ENCODE measurements at regions not wholly inside any gene's neighbourhood (a gene's known extent, or its start where the extent isn't known, plus 50 kb on each side); places are given as distances from the start of the nearest gene placed in this dataset.

DNA sequence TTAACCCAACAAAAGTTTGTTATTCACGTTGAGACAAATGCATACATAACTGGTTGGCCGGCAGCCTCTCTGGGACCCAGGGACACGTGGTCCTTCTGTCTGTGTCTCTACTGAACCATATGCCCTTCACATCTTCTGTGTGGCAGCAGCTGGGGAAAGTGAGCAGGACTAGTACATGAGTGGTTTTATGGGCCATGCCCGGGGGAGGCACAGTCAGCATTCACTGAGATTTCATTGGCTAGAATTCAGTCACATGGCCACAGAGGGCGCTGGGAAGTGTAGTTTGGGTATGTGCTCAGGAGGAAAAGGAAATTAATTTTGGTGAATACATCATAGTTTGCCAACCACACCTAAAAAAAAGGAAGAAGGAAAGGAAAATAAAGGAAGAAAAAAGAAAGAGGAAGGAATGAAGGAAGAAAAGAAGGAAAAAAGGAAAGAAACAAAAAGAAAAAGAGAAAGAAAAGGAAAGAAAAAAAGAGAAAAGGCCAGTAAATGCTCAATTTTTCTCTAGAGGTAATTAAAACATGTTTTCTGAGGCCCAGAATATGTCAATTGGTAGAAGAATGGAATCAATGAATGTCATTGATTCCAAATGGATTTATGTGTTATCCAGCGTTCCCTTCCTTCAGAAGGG, 55.9 kb upstream of the KIRREL3 start:
- Mint-ChIP-seq H3K27me3 (ENCODE audit: insufficient read depth, low read depth, poor library complexity) (peaks cover 11% of the 10 kb centered on the region), H3K9me3 (no peaks in the 10 kb centered on the region), H3K27ac (no peak overlapping the region), H3K36me3 (ENCODE audit: low read depth) (no peaks in the 10 kb centered on the region; the same call in 2 of the 3 replicates), H3K4me1 (peaks cover 25% of the 10 kb centered on the region), H3K4me3 (no peak overlapping the region)
- H3F3A ChIP-seq (replicated peaks; ENCODE audit: low read depth), result no peaks in the 10 kb centered on the region
- 0 out of 2 replicates have a peak, but pooled peaks cover 12% of the 10 kb centered on the region for H3K9me2 ChIP-seq (ENCODE audit: insufficient read depth)
- peaks cover 11% of the 10 kb centered on the region; the same call in 1 of the 2 replicates for H3K4me1 ChIP-seq (ENCODE audit: insufficient read depth)
- no peak overlapping the region for H3K4me3 ChIP-seq
- no peaks in the 10 kb centered on the region for H3K27me3 ChIP-seq (ENCODE audit: insufficient read depth)
- peak overlapping the region; percentile 9; the same call in 1 of the 2 replicates for H2AFZ ChIP-seq
- H3K79me2 ChIP-seq (replicated peaks; ENCODE audit: insufficient read depth), result no peaks in the 10 kb centered on the region
- H3K36me3 ChIP-seq (ENCODE audit: insufficient read depth), result no peaks in the 10 kb centered on the region
- TF ChIP-seq EZH2phosphoT487 (IDR thresholded peaks at IDR 0.05; ENCODE audit: unreplicated experiment), result no peak
- no peak for TF ChIP-seq POLR2AphosphoS5 (IDR thresholded peaks at IDR 0.05; ENCODE audit: low read depth)
- TF ChIP-seq, protein P1, sequence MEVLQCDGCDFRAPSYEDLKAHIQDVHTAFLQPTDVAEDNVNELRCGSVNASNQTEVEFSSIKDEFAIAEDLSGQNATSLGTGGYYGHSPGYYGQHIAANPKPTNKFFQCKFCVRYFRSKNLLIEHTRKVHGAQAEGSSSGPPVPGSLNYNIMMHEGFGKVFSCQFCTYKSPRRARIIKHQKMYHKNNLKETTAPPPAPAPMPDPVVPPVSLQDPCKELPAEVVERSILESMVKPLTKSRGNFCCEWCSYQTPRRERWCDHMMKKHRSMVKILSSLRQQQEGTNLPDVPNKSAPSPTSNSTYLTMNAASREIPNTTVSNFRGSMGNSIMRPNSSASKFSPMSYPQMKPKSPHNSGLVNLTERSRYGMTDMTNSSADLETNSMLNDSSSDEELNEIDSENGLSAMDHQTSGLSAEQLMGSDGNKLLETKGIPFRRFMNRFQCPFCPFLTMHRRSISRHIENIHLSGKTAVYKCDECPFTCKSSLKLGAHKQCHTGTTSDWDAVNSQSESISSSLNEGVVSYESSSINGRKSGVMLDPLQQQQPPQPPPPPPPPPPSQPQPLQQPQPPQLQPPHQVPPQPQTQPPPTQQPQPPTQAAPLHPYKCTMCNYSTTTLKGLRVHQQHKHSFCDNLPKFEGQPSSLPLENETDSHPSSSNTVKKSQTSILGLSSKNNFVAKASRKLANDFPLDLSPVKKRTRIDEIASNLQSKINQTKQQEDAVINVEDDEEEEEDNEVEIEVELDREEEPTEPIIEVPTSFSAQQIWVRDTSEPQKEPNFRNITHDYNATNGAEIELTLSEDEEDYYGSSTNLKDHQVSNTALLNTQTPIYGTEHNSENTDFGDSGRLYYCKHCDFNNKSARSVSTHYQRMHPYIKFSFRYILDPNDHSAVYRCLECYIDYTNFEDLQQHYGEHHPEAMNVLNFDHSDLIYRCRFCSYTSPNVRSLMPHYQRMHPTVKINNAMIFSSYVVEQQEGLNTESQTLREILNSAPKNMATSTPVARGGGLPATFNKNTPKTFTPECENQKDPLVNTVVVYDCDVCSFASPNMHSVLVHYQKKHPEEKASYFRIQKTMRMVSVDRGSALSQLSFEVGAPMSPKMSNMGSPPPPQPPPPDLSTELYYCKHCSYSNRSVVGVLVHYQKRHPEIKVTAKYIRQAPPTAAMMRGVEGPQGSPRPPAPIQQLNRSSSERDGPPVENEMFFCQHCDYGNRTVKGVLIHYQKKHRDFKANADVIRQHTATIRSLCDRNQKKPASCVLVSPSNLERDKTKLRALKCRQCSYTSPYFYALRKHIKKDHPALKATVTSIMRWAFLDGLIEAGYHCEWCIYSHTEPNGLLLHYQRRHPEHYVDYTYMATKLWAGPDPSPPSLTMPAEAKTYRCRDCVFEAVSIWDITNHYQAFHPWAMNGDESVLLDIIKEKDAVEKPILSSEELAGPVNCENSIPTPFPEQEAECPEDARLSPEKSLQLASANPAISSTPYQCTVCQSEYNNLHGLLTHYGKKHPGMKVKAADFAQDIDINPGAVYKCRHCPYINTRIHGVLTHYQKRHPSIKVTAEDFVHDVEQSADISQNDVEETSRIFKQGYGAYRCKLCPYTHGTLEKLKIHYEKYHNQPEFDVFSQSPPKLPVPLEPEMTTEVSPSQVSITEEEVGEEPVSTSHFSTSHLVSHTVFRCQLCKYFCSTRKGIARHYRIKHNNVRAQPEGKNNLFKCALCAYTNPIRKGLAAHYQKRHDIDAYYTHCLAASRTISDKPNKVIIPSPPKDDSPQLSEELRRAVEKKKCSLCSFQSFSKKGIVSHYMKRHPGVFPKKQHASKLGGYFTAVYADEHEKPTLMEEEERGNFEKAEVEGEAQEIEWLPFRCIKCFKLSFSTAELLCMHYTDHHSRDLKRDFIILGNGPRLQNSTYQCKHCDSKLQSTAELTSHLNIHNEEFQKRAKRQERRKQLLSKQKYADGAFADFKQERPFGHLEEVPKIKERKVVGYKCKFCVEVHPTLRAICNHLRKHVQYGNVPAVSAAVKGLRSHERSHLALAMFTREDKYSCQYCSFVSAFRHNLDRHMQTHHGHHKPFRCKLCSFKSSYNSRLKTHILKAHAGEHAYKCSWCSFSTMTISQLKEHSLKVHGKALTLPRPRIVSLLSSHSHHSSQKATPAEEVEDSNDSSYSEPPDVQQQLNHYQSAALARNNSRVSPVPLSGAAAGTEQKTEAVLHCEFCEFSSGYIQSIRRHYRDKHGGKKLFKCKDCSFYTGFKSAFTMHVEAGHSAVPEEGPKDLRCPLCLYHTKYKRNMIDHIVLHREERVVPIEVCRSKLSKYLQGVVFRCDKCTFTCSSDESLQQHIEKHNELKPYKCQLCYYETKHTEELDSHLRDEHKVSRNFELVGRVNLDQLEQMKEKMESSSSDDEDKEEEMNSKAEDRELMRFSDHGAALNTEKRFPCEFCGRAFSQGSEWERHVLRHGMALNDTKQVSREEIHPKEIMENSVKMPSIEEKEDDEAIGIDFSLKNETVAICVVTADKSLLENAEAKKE (CRISPR knock-in tag; IDR thresholded peaks at IDR 0.05), result no peak
- TF ChIP-seq ZNF114 (CRISPR knock-in tag; IDR thresholded peaks at IDR 0.05), result no peak
- no peak for TF ChIP-seq STAT1 (IDR thresholded peaks at IDR 0.05; ENCODE audit: unreplicated experiment)
- TF ChIP-seq, protein P2, sequence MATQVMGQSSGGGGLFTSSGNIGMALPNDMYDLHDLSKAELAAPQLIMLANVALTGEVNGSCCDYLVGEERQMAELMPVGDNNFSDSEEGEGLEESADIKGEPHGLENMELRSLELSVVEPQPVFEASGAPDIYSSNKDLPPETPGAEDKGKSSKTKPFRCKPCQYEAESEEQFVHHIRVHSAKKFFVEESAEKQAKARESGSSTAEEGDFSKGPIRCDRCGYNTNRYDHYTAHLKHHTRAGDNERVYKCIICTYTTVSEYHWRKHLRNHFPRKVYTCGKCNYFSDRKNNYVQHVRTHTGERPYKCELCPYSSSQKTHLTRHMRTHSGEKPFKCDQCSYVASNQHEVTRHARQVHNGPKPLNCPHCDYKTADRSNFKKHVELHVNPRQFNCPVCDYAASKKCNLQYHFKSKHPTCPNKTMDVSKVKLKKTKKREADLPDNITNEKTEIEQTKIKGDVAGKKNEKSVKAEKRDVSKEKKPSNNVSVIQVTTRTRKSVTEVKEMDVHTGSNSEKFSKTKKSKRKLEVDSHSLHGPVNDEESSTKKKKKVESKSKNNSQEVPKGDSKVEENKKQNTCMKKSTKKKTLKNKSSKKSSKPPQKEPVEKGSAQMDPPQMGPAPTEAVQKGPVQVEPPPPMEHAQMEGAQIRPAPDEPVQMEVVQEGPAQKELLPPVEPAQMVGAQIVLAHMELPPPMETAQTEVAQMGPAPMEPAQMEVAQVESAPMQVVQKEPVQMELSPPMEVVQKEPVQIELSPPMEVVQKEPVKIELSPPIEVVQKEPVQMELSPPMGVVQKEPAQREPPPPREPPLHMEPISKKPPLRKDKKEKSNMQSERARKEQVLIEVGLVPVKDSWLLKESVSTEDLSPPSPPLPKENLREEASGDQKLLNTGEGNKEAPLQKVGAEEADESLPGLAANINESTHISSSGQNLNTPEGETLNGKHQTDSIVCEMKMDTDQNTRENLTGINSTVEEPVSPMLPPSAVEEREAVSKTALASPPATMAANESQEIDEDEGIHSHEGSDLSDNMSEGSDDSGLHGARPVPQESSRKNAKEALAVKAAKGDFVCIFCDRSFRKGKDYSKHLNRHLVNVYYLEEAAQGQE (IDR thresholded peaks at IDR 0.05; ENCODE audit: unreplicated experiment), result no peak
- TF ChIP-seq, protein P3, sequence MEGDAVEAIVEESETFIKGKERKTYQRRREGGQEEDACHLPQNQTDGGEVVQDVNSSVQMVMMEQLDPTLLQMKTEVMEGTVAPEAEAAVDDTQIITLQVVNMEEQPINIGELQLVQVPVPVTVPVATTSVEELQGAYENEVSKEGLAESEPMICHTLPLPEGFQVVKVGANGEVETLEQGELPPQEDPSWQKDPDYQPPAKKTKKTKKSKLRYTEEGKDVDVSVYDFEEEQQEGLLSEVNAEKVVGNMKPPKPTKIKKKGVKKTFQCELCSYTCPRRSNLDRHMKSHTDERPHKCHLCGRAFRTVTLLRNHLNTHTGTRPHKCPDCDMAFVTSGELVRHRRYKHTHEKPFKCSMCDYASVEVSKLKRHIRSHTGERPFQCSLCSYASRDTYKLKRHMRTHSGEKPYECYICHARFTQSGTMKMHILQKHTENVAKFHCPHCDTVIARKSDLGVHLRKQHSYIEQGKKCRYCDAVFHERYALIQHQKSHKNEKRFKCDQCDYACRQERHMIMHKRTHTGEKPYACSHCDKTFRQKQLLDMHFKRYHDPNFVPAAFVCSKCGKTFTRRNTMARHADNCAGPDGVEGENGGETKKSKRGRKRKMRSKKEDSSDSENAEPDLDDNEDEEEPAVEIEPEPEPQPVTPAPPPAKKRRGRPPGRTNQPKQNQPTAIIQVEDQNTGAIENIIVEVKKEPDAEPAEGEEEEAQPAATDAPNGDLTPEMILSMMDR (conservative IDR thresholded peaks at IDR 0.05; ENCODE audit: low read depth in 2 of 2), result no peak
- no peak for TF ChIP-seq ZNF331 (CRISPR knock-in tag; IDR thresholded peaks at IDR 0.05; ENCODE audit: low read depth)
- no peak for TF ChIP-seq NANOG (IDR thresholded peaks at IDR 0.05; ENCODE audit: borderline replicate concordance)
- TF ChIP-seq JUNB (IDR thresholded peaks at IDR 0.05; ENCODE audit: unreplicated experiment), result no peak
- TF ChIP-seq, protein P4, sequence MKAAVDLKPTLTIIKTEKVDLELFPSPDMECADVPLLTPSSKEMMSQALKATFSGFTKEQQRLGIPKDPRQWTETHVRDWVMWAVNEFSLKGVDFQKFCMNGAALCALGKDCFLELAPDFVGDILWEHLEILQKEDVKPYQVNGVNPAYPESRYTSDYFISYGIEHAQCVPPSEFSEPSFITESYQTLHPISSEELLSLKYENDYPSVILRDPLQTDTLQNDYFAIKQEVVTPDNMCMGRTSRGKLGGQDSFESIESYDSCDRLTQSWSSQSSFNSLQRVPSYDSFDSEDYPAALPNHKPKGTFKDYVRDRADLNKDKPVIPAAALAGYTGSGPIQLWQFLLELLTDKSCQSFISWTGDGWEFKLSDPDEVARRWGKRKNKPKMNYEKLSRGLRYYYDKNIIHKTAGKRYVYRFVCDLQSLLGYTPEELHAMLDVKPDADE (IDR thresholded peaks at IDR 0.05), result no peak
- TF ChIP-seq EZH2 (IDR thresholded peaks at IDR 0.05; ENCODE audit: low read depth, unreplicated experiment), result no peak
- no peak for TF ChIP-seq CREB1 (CRISPR knock-in tag; IDR thresholded peaks at IDR 0.05; ENCODE audit: low read depth)
- no peaks in the 10 kb centered on the region for H4K20me1 ChIP-seq (replicated peaks; ENCODE audit: insufficient read depth)
- ATAC-seq, result peak; percentile 39; the same call in 2 of the 3 replicates
- DNase-seq (ENCODE audit: low spot score), result no peak
- no peak overlapping the region for H3K4me2 ChIP-seq
- no peak overlapping the region for H3K27ac ChIP-seq (ENCODE audit: low read depth)

Measured in GM23338 (cell line).